SIG-M5 treated with dmso at 0.1 percent for 504 hours (cell line): ENCODE measurements at regions not wholly inside any gene's neighbourhood (a gene's known extent, or its start where the extent isn't known, plus 50 kb on each side); places are given as distances from the start of the nearest gene placed in this dataset.

Experiments
- DNase-seq: peaks from one replicate; lab custom pipeline; 2025; ENCODE audit not compliant: unreplicated experiment; lab: John Stamatoyannopoulos, UW

GRCh38 chr14:104448721-104449120 is 130.8 kb upstream of the C14orf180 start:
- no peak for DNase-seq

DNA sequence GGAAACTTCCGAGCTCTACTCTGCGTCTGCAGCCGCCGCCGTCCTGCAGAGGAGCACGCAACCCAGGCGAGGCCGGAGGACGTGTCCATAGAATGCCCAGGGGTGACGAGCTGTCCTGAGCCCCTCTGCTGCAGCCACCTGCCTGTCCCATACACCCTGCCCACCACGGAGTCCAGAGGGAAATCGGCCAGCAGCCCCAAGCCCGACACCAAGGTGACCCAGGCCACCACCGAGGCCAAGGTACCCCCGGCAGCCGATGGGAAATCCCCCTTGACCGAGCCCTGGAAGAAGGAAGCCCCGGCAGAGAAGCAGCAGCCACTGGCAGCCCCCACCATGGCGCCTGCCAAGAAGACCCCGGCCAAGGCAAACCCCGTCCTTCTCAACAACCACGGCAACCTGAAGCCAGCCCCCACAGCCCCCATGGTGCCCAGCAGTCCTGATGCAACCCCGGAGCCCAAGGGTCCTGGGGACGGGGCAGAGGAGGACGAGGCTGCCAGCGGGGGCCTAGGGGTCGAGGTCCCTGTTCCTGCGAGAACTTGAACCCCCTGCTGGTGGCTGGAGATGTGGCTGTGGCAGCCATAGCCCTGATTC is 128.7 kb upstream of the C14orf180 start:
- DNase-seq: no peak

GRCh38 chr14:104451474-104451873 is 128.1 kb upstream of the C14orf180 start:
- no peak for DNase-seq

DNA sequence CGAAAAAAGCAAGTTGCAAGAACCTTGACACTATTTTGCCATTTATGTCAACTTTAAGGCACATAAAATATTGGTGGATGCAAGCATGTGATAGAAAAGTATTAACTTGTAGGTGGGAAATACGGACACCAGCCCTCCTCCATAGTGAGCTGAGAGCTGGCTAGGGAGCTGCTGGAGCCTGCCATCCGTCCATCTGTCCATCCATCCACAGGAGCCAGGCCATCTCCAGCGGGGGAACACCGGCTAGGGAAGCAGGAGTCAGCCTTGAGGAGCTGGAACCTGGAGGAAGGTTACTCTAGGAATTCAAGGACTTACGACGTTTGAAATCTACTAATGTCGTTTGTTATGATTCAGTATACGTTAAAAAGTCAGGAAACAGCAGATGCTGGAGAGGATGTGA is 120.7 kb upstream of the C14orf180 start:
- DNase-seq: no peak

DNA sequence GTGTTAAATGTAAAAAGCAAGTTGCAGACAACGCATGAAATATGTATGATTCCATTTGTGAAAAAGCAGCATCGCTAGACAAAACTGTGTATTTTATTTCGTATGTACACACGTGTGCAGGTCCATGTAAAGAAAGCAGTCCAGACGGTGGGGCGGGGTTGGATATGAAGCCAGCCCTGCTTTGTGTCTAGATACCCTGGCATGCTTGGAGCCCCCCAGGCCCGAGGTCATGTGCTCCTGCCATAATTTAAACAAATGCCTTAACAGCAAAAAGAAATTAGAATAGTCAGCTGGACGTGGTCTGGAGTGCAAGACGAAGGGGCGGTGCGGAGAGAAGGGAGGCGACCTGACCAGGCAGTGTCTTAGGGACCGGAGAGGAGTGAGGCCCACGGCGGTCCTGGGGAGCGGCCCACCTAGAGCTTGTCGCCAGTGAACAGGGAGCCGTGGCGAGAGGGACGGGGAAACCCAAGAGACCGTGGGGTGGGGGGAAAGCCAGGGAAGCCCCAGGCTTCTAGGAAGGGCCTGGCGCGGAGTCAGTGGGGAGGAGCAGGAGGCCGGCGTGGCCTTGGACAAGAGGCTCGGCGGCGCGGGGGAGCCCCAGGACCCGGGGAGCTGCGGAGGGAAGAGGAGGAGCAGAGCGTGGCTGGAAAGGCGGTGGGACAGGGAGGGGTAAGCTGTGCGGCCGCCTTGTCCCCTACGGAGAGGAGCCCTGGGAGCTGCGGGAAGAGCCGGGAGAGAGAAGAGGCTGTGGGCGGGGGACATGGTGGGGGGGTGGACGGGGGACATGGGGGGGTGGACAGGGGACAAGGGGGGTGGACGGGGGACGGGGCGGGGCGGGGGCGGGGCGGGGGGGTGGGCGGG is 118.5 kb upstream of the C14orf180 start:
- DNase-seq: no peak

- DNase-seq: no peak
These were observed 117.7 kb upstream of the C14orf180 start for GRCh38 chr14:104461676-104462449.

DNA sequence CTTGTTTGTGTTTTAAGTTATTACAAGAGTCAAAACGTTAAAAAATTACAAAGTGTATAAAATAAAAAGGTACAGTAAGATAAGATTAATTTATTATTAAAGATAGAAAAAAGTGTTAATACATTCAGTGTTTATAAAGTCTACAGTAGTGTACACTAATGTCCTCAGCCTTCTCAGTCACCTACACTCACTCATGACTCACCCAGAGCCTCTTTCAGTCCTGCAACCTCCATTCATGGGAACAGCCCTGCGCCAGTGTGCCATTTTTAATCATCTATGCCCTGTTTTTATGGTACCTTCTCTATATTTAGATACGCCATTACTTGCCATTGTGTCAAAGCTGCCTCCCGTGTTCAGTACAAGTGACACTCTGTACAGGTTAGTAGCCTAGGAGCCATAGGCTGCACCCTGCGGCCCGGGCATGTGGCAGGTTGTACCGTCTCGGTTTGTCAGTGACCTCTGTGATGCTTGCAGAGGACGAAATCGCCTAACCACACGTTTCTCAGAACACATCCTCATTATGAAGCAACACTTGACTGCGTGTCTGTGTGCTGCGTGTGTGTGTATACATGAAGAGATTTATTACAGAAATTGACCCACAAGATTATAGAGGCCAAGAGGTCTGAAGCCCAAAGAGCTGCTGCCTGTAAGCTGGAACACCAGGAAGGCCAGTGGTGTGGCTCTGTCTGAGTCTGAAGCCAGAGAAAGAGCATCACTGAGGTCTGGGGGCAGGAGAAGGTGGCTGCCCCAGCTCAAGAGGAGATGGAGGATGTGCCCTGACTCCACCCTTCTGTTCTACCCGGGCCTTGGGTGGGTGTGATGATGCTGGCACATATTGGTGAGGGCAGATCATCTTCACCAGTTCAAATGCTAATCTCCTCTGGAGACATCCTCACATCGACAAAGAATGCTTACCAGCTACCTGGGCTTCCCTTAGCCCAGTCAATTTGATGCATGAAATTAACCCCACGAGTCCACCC is 116.6 kb upstream of the C14orf180 start:
- no peak for DNase-seq

- no peak for DNase-seq
These were observed 114.7 kb upstream of the C14orf180 start for GRCh38 chr14:104464907-104465306.

DNA sequence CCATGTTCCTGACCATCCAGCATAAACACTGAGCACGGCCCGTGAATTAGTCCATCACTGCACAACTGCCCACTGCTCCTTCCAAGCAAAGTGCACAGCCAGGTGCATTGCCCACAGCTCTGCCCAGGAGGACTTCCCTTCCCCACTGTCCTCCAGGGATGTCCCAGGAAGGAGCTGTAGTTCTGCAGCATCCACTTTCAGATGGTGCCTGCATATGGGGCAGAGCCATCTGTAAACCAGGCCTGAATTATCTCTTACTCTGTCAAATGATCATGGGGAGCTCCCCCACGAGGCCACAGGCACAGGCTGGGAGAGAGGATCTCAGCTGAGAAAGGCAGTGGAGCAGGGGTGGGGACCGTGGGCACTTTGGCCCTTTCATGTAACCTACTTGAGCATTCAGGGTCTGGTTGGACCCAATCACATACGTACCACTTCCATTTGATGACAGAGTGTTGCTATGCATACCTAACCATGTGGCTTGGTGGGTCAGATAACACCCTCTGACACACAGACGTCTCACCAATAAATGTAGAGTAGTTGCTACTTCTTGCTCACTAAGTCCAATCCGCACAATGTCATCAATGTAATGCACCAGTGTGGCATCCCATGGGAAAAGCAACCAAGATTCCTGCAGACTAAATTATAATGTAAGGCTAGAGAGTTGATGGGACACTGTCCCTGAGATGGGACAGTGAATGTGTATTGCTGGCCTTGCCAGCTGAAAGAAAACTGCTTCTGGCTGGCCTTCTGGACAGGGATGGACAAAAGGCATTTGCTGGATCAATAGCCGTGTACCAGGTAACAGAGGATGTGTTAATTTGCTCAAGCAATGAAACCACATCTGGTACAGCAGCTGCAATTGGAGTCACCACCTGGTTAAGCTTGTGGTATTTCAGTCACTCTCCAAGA is 113.8 kb upstream of the C14orf180 start:
- DNase-seq: no peak

DNA sequence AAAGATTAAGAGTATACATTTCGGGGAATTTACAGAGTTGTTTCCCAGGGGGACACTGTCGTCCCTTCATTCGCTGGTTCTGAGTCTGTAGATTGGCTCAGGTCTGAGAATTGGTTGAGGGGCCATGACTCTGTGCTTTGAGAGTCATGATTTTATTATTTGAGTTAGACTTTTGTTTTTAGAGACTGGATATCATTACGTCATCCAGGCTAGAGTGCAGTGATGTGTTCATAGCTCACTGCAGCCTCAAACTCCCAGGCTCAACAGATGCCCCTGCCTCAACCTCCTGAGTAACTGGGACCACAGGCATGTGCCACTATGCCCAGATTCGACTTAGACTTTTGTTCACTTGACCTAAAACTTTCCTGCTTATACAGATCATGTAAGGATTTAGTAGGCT is 112.3 kb upstream of the C14orf180 start:
- no peak for DNase-seq

- no peak for DNase-seq
These were observed 111.9 kb upstream of the C14orf180 start for GRCh38 chr14:104467641-104468040.

- DNase-seq: no peak
These were observed 110.0 kb upstream of the C14orf180 start for GRCh38 chr14:104469591-104469990.

DNA sequence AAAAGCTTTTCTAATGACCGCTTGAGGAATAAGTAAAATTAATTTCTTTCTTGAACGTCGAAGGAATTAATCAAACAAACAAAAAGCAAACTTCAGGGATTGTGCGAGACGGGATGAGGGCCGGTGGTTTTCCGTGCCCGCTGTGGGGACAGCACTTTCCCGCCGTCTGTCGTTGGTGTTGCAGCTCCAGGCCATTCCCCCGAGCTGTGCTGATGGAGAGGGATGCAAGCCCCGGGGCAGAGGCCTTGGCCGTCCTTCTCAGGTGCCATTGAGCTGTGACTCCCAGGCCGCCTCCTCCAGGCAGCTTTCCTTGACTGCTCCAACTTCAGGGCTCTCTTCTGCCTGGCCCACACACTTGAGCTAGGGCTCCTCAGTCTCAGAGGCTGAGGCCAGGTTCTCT is 109.0 kb upstream of the C14orf180 start:
- DNase-seq: no peak

GRCh38 chr14:104471114-104471513 is 108.5 kb upstream of the C14orf180 start:
- DNase-seq: no peak

- DNase-seq: no peak
These were observed 107.5 kb upstream of the C14orf180 start for GRCh38 chr14:104472073-104472472.

GRCh38 chr14:104472536-104473243 is 106.9 kb upstream of the C14orf180 start:
- DNase-seq: no peak

DNA sequence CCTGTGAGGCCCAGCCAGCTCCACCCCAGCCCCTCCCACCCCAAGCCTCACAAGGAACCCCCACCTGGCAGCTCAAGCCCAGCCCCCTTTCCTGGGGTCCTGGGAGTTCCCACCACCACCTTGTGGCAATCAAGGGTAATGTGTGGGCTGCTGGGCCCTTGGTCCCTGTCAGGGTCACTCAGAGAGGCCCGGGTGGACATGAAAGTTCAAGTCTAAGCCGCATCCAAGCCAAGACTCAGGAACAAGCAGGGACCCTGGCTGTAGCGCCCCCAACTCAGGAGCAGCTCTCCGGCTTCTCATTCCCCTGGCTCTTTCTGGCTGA is 106.4 kb upstream of the C14orf180 start:
- no peak for DNase-seq

DNA sequence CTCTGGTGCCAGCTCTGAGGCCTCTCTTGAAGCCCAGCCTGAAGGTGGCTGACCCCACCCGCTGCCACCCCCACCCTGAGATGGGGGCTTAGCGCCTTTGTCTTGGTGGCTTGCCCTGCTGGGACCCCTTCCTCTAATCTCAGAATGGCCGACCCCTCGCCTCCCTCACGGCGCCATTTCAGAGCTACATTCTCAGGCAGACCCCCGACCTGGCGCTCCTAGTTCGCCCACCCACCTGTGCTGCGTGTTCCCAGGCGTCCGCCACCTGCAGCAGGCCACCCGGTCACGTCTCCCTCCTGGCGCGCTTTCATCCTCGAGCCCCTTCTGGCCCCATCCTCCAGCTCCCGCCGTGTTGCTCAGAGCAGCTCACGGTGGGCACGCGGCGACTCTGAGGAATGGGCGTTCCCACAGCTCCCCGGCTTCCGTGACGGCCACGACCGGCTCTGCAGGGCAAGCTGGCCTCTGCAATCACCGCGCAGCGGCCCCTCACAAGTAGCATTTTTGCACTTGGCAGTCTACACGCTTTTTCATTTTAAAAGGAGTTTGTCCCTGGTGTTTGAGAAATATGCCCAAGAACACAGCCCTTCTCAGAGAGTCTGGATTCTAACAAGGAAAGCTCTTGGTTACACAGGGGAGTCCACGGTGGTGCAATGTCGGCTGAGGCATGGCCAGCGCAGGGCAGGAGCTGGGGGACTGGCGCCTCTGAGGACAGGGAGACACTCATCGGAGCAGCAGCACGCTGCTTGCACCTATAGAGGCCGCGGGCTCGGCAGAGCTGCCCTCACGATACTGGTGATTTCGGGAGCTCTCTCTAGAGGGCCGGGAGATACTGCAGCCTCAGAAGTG is 105.7 kb upstream of the C14orf180 start:
- no peak for DNase-seq
